ENCODE measurements at regions not wholly inside any gene's neighbourhood (a gene's known extent, or its start where the extent isn't known, plus 50 kb on each side); places are given as distances from the start of the nearest gene placed in this dataset.

DNA sequence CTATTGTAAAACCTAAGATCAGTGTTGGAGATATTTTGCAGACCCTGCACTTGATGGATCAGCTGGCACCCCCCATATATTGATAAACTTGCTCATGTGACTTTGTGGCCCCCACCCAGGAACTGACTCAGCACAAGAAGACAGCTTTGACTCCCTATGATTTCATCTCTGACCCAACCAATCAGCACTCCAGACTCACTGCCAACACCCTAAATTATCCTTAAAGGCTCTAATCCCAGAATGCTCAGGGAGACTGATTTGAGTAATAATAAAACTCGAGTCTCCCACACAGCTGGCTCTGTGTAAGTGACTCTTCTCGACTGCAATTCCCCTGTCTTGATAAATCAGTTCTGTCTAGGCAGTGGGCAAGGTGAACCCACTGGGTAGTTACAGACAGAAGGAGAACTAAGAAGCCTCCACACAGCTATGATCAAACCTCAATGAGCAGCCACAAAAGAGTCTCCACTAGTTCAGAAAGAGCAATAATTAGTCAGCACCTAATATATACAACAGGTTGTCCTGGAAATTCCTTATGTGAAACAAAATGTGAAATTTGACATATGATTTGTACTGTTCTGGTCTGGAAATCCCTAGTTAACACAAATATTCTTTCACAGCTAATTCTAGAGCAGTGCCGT is 52.2 kb downstream of the ACTL7B start:
- ChIA-PET POLR2A (no interaction called here), CTCF (interaction anchor here (0.7 to 4.9 kb wide), 5 partner anchors 11 to 151 kb away, joined by 3 to 20 read pairs (median 5); no protein-coding TSS in a partner anchor)
- Mint-ChIP-seq H3K4me3 (ENCODE audit: unreplicated experiment) (no peak overlapping the region), H3K4me1 (ENCODE audit: insufficient read depth, unreplicated experiment) (no peaks in the 10 kb centered on the region), H3K9me3 (ENCODE audit: unreplicated experiment) (no peaks in the 10 kb centered on the region), H3K36me3 (ENCODE audit: insufficient read depth, unreplicated experiment) (no peaks in the 10 kb centered on the region), H3K27me3 (ENCODE audit: insufficient read depth, unreplicated experiment) (no peaks in the 10 kb centered on the region), H3K27ac (ENCODE audit: low read depth, unreplicated experiment) (no peak overlapping the region)
- TF ChIP-seq CTCF (IDR thresholded peaks at IDR 0.05; ENCODE audit: unreplicated experiment), result no peak
- no TSS peak for BruUV-seq (replicated peaks)
- DNase-seq (ENCODE audit: unreplicated experiment), result no peak
- intact Hi-C loops (cut with micrococcal nuclease), result no loop called here

DNA sequence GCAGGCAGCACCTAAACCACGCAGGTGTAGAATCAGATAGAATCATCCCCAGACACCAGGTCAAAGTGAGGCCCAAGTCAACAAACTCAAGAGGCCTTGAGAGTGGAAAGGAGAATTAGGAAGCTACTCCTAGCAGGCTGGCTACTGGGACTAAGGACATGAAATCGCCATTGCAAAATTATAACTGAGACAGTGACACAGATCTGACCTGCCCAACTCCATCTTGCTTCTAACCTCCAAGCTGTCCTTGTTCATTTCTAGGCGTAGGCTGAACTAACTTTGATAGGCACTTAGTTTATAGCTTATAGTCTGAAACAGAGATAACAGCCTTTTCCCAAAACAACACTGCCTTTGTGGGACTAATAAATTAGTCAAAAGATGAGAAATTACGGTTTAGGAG is 52.8 kb downstream of the ACTL7B start:
- TF ChIP-seq CTCF (IDR thresholded peaks at IDR 0.05; ENCODE audit: unreplicated experiment), result no peak
- no peaks in the 10 kb centered on the region for H3K36me3 Mint-ChIP-seq (ENCODE audit: insufficient read depth, unreplicated experiment)
- CTCF ChIA-PET, result interaction anchor here (0.6 to 4.9 kb wide), 6 partner anchors 11 to 151 kb away, joined by 3 to 20 read pairs (median 3); no protein-coding TSS in a partner anchor
- BruUV-seq (replicated peaks), result no TSS peak
- no peak for DNase-seq (ENCODE audit: unreplicated experiment)
- H3K4me1 Mint-ChIP-seq (ENCODE audit: insufficient read depth, unreplicated experiment), result no peaks in the 10 kb centered on the region
- no peak overlapping the region for H3K27ac Mint-ChIP-seq (ENCODE audit: low read depth, unreplicated experiment)
- POLR2A ChIA-PET, result interaction anchor here (0.6 kb wide), 1 partner anchor 661 kb away, joined by 3 read pairs; no protein-coding TSS in a partner anchor
- no peaks in the 10 kb centered on the region for H3K27me3 Mint-ChIP-seq (ENCODE audit: insufficient read depth, unreplicated experiment)
- intact Hi-C loops (cut with micrococcal nuclease), result no loop called here
- H3K4me3 Mint-ChIP-seq (ENCODE audit: unreplicated experiment), result no peak overlapping the region
- no peaks in the 10 kb centered on the region for H3K9me3 Mint-ChIP-seq (ENCODE audit: unreplicated experiment)

DNA sequence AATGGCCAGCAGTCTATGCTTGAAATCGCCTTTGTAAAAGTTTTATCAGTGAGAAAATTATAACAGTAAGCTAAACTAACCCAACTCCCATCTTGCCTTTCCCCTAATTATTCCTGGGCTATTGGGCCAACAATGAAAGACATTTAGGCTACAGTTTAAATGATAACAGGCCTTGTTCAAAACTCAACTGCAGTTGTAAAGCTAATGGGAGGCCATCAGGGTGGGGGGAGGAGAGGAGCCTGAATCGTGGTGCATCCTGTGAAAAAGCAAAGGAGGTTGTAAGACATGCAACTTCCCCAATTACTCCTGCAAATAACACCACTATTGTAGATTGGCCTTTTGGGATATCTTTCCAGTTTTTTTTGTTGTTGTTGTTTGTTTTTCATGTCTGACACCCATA is 53.8 kb downstream of the ACTL7B start:
- no TSS peak for BruUV-seq (replicated peaks)
- Mint-ChIP-seq H3K36me3 (ENCODE audit: insufficient read depth, unreplicated experiment) (no peaks in the 10 kb centered on the region), H3K9me3 (ENCODE audit: unreplicated experiment) (no peaks in the 10 kb centered on the region), H3K27me3 (ENCODE audit: insufficient read depth, unreplicated experiment) (no peaks in the 10 kb centered on the region), H3K4me1 (ENCODE audit: insufficient read depth, unreplicated experiment) (no peaks in the 10 kb centered on the region), H3K27ac (ENCODE audit: low read depth, unreplicated experiment) (no peak overlapping the region), H3K4me3 (ENCODE audit: unreplicated experiment) (no peak overlapping the region)
- no peak for TF ChIP-seq CTCF (IDR thresholded peaks at IDR 0.05; ENCODE audit: unreplicated experiment)
- no peak for DNase-seq (ENCODE audit: unreplicated experiment)
- POLR2A ChIA-PET, result no interaction called here
- CTCF ChIA-PET, result interaction anchor here (0.6 to 4.9 kb wide), 6 partner anchors 12 to 1562 kb away, joined by 3 to 20 read pairs (median 3); no protein-coding TSS in a partner anchor
- intact Hi-C loops (cut with micrococcal nuclease), result no loop called here

- TF ChIP-seq CTCF (IDR thresholded peaks at IDR 0.05; ENCODE audit: unreplicated experiment), result no peak
- intact Hi-C loops (cut with micrococcal nuclease), result no loop called here
- ChIA-PET POLR2A (no interaction called here), CTCF (interaction anchor here (0.8 to 1.1 kb wide), 2 partner anchors 13 to 39 kb away, joined by 3 to 9 read pairs; no protein-coding TSS in a partner anchor)
- Mint-ChIP-seq H3K27ac (ENCODE audit: low read depth, unreplicated experiment) (no peak overlapping the region), H3K4me3 (ENCODE audit: unreplicated experiment) (no peak overlapping the region), H3K9me3 (ENCODE audit: unreplicated experiment) (no peaks in the 10 kb centered on the region), H3K36me3 (ENCODE audit: insufficient read depth, unreplicated experiment) (no peaks in the 10 kb centered on the region), H3K4me1 (ENCODE audit: insufficient read depth, unreplicated experiment) (no peaks in the 10 kb centered on the region), H3K27me3 (ENCODE audit: insufficient read depth, unreplicated experiment) (no peaks in the 10 kb centered on the region)
- no TSS peak for BruUV-seq (replicated peaks)
- no peak for DNase-seq (ENCODE audit: unreplicated experiment)
Observed at GRCh38 chr9:108800632-108801099, 55.1 kb downstream of the ACTL7B start.
